Astrocyte (in vitro differentiated cells and primary cell): ENCODE measurements at regions not wholly inside any gene's neighbourhood (a gene's known extent, or its start where the extent isn't known, plus 50 kb on each side); places are given as distances from the start of the nearest gene placed in this dataset.
A peak's percentile ranks its signal among the peaks of the same experiment; 100 is the strongest.

ENCODE experiments used
- DNase-seq: peaks from one replicate; pipeline ENCODE4 v3.0.0-alpha.2; 2010; ENCODE audit warnings: low read depth
- FAIRE-seq: peaks from 2 replicates; lab custom pipeline; 2011; peaks lifted over from hg19 to GRCh38; lab: Jason Lieb, UNC
- H2AFZ ChIP-seq: 2 replicates; pipeline ENCODE4 v1.6.0; 2012; ENCODE audit warnings: low read depth, low read length, inconsistent platforms
- H3K27ac ChIP-seq: 2 replicates; pipeline ENCODE4 v1.5.1; 2011; ENCODE audit warnings: low read depth, low read length, inconsistent platforms
- H3K27me3 ChIP-seq: 2 replicates; pipeline ENCODE4 v1.6.0; 2011; ENCODE audit warnings: low read length, inconsistent platforms; ENCODE audit not compliant: insufficient read depth
- H3K36me3 ChIP-seq: 2 replicates; pipeline ENCODE4 v1.5.1; 2011; ENCODE audit warnings: low read length, inconsistent platforms; ENCODE audit not compliant: insufficient read depth
- H3K4me1 ChIP-seq: 2 replicates; pipeline ENCODE4 v1.5.1; 2011; ENCODE audit warnings: low read length, inconsistent platforms; ENCODE audit not compliant: insufficient read depth
- H3K4me2 ChIP-seq: 2 replicates; pipeline ENCODE4 v1.6.0; 2012; ENCODE audit warnings: low read length, inconsistent platforms
- H3K4me3 ChIP-seq: 2 replicates; pipeline ENCODE4 v1.5.1; 2011; ENCODE audit warnings: low read depth, mild to moderate bottlenecking, low read length, inconsistent platforms; ENCODE audit not compliant: insufficient read depth
- H3K79me2 ChIP-seq: 2 replicates; pipeline ENCODE4 v1.6.0; 2012; ENCODE audit warnings: mild to moderate bottlenecking, low read length, inconsistent platforms; ENCODE audit not compliant: insufficient read depth
- H3K9ac ChIP-seq: 2 replicates; pipeline ENCODE4 v1.6.0; 2012; ENCODE audit warnings: mild to moderate bottlenecking, low read length, inconsistent platforms
- H3K9me3 ChIP-seq: 2 replicates; pipeline ENCODE4 v1.5.1; 2012; ENCODE audit warnings: low read depth, mild to moderate bottlenecking, low read length, inconsistent platforms; ENCODE audit not compliant: insufficient read depth
- H4K20me1 ChIP-seq: 2 replicates; pipeline ENCODE4 v1.6.0; 2012; ENCODE audit warnings: low read length, inconsistent platforms; ENCODE audit not compliant: insufficient read depth
- H3K27ac Mint-ChIP-seq: one replicate; pipeline ENCODE4 v1.8.0; 2021; ENCODE audit warnings: mild to moderate bottlenecking, mixed read lengths; ENCODE audit not compliant: unreplicated experiment
- H3K27me3 Mint-ChIP-seq: one replicate; pipeline ENCODE4 v1.8.0; 2021; ENCODE audit warnings: low read depth, mixed read lengths; ENCODE audit not compliant: unreplicated experiment
- H3K36me3 Mint-ChIP-seq: one replicate; pipeline ENCODE4 v1.8.0; 2021; ENCODE audit warnings: low read depth, mixed read lengths; ENCODE audit not compliant: unreplicated experiment
- H3K4me1 Mint-ChIP-seq: one replicate; pipeline ENCODE4 v1.8.0; 2021; ENCODE audit warnings: low read depth, mixed read lengths; ENCODE audit not compliant: unreplicated experiment
- H3K4me3 Mint-ChIP-seq: one replicate; pipeline ENCODE4 v1.8.0; 2021; ENCODE audit warnings: mild to moderate bottlenecking, moderate library complexity, mixed read lengths; ENCODE audit not compliant: unreplicated experiment
- H3K9me3 Mint-ChIP-seq: one replicate; pipeline ENCODE4 v1.8.0; 2021; ENCODE audit warnings: mild to moderate bottlenecking, mixed read lengths; ENCODE audit not compliant: unreplicated experiment
- EZH2 ChIP-seq: IDR thresholded peaks from 2 replicates; pipeline ENCODE4 v1.6.1; 2012; ENCODE audit warnings: mild to moderate bottlenecking, low read length, inconsistent platforms; ENCODE audit not compliant: insufficient read depth
- TF ChIP-seq, protein P1 (sequence below): IDR thresholded peaks from 2 replicates; pipeline ENCODE4 v1.5.1; 2011; ENCODE audit warnings: low read depth, mild to moderate bottlenecking, inconsistent platforms, low read length, moderate library complexity; ENCODE audit not compliant: insufficient read depth

- no peaks in the 10 kb centered on the region for H3K36me3 Mint-ChIP-seq
- H3K36me3 ChIP-seq: no peaks in the 10 kb centered on the region
- H3K4me3 ChIP-seq: no peak overlapping the region
- no peaks in the 10 kb centered on the region for H4K20me1 ChIP-seq
- no peaks in the 10 kb centered on the region for H3K4me1 Mint-ChIP-seq
- no peaks in the 10 kb centered on the region for H3K4me1 ChIP-seq
- no peak overlapping the region for H2AFZ ChIP-seq
- H3K79me2 ChIP-seq: no peaks in the 10 kb centered on the region
- H3K27ac ChIP-seq: no peak overlapping the region
- no peak overlapping the region for H3K27ac Mint-ChIP-seq
- no peaks in the 10 kb centered on the region for H3K9me3 Mint-ChIP-seq
- FAIRE-seq (no peak), DNase-seq (no peak)
- H3K9me3 ChIP-seq: peaks cover 2% of the 10 kb centered on the region
- TF ChIP-seq, protein P1, sequence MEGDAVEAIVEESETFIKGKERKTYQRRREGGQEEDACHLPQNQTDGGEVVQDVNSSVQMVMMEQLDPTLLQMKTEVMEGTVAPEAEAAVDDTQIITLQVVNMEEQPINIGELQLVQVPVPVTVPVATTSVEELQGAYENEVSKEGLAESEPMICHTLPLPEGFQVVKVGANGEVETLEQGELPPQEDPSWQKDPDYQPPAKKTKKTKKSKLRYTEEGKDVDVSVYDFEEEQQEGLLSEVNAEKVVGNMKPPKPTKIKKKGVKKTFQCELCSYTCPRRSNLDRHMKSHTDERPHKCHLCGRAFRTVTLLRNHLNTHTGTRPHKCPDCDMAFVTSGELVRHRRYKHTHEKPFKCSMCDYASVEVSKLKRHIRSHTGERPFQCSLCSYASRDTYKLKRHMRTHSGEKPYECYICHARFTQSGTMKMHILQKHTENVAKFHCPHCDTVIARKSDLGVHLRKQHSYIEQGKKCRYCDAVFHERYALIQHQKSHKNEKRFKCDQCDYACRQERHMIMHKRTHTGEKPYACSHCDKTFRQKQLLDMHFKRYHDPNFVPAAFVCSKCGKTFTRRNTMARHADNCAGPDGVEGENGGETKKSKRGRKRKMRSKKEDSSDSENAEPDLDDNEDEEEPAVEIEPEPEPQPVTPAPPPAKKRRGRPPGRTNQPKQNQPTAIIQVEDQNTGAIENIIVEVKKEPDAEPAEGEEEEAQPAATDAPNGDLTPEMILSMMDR: no peak
- no peak for TF ChIP-seq EZH2
- H3K4me3 Mint-ChIP-seq: no peak overlapping the region
- H3K4me2 ChIP-seq: no peak overlapping the region
- no peaks in the 10 kb centered on the region for H3K27me3 ChIP-seq
- H3K9ac ChIP-seq: no peak overlapping the region
- H3K27me3 Mint-ChIP-seq: peaks cover 5% of the 10 kb centered on the region
Observed at GRCh38 chr18:26757263-26758019, 108.1 kb downstream of the AQP4 start.

DNA sequence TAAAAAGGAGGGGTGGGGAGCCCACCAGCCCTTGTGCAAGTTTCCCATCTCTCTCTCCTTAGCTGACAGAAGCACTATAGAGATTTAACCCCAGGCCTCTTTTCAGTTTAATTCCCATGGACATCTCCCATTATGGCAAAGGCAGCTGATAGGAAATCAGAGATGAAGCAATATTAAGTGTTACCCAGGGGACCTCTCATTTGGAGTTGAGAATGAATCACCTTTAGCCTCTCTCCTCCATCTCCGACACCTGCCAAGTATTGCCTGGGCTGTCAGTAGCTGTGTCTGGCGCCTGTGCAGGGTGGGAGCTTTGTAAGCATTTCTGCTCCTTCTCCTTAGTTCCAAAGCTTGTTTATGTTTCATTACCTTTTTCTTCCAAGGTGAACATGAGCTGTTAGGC lies 109.0 kb downstream of the AQP4 start:
- H3K9me3 Mint-ChIP-seq: no peaks in the 10 kb centered on the region
- peaks cover 5% of the 10 kb centered on the region for H3K27me3 Mint-ChIP-seq
- Histone ChIP-seq H3K27me3 (no peaks in the 10 kb centered on the region), H3K4me2 (no peak overlapping the region), H3K4me1 (no peaks in the 10 kb centered on the region), H3K9ac (no peak overlapping the region), H3K79me2 (no peaks in the 10 kb centered on the region), H3K9me3 (peaks cover 2% of the 10 kb centered on the region), H4K20me1 (no peaks in the 10 kb centered on the region), H3K36me3 (no peaks in the 10 kb centered on the region), H3K27ac (no peak overlapping the region), H2AFZ (no peak overlapping the region), H3K4me3 (no peak overlapping the region)
- DNase-seq: no peak
- H3K36me3 Mint-ChIP-seq: no peaks in the 10 kb centered on the region
- no peak for TF ChIP-seq EZH2
- TF ChIP-seq, protein P1: no peak
- no peak overlapping the region for H3K4me3 Mint-ChIP-seq
- no peak for FAIRE-seq
- H3K4me1 Mint-ChIP-seq: no peaks in the 10 kb centered on the region
- no peak overlapping the region for H3K27ac Mint-ChIP-seq

DNA sequence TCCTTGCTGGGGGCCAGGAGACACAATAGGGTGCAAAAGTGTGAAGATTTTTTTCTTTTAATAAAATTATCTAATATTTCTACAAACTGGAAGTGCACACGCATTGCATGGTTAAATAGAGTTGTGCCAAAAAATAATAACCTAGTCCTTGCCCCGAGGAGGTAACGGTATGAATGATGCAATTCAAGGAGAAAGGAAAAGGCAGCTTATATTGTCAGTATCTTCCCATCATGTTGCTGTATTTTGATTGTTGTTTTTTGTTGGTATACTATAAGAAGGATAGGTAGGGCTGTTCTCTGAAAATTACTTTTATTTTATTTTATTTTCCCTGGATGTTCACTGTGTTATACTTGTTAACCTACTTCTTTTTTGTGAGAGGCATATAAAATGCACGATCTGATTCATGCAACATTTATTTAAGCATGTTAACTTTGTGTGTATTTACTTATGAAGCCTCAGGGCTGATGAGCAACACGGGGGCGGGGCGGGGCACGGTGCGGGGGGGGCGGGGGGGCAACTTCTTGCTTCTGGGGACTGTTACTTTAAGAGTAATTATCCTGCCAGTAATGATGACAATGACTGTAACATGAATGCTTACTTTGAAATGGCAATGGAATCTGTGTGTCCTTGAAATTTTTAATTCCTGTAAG lies 118.6 kb downstream of the AQP4 start:
- H3K9me3 ChIP-seq: no peaks in the 10 kb centered on the region
- no peak overlapping the region for H3K27ac ChIP-seq
- H3K4me1 ChIP-seq: peaks cover 13% of the 10 kb centered on the region
- Mint-ChIP-seq H3K9me3 (no peaks in the 10 kb centered on the region), H3K27me3 (peaks cover 3% of the 10 kb centered on the region), H3K36me3 (no peaks in the 10 kb centered on the region), H3K27ac (no peak overlapping the region), H3K4me3 (no peak overlapping the region), H3K4me1 (peaks cover 7% of the 10 kb centered on the region)
- H3K9ac ChIP-seq: no peak overlapping the region
- no peaks in the 10 kb centered on the region for H3K79me2 ChIP-seq
- TF ChIP-seq, protein P1: no peak
- TF ChIP-seq EZH2: no peak
- no peaks in the 10 kb centered on the region for H3K36me3 ChIP-seq
- H3K4me2 ChIP-seq: peak overlapping the region; percentile 63
- H4K20me1 ChIP-seq: no peaks in the 10 kb centered on the region
- DNase-seq: no peak
- no peaks in the 10 kb centered on the region for H3K27me3 ChIP-seq
- H3K4me3 ChIP-seq: no peak overlapping the region
- FAIRE-seq: no peak
- H2AFZ ChIP-seq: no peak overlapping the region
